Astrocyte (in vitro differentiated cells and primary cell): ENCODE measurements at regions not wholly inside any gene's neighbourhood (a gene's known extent, or its start where the extent isn't known, plus 50 kb on each side); places are given as distances from the start of the nearest gene placed in this dataset.

ENCODE experiments used
- DNase-seq: peaks from one replicate; pipeline ENCODE4 v3.0.0-alpha.2; 2010; ENCODE audit warnings: low read depth
- FAIRE-seq: peaks from 2 replicates; lab custom pipeline; 2011; peaks lifted over from hg19 to GRCh38; lab: Jason Lieb, UNC
- H2AFZ ChIP-seq: 2 replicates; pipeline ENCODE4 v1.6.0; 2012; ENCODE audit warnings: low read depth, low read length, inconsistent platforms
- H3K27ac ChIP-seq: 2 replicates; pipeline ENCODE4 v1.5.1; 2011; ENCODE audit warnings: low read depth, low read length, inconsistent platforms
- H3K27me3 ChIP-seq: 2 replicates; pipeline ENCODE4 v1.6.0; 2011; ENCODE audit warnings: low read length, inconsistent platforms; ENCODE audit not compliant: insufficient read depth
- H3K36me3 ChIP-seq: 2 replicates; pipeline ENCODE4 v1.5.1; 2011; ENCODE audit warnings: low read length, inconsistent platforms; ENCODE audit not compliant: insufficient read depth
- H3K4me1 ChIP-seq: 2 replicates; pipeline ENCODE4 v1.5.1; 2011; ENCODE audit warnings: low read length, inconsistent platforms; ENCODE audit not compliant: insufficient read depth
- H3K4me2 ChIP-seq: 2 replicates; pipeline ENCODE4 v1.6.0; 2012; ENCODE audit warnings: low read length, inconsistent platforms
- H3K4me3 ChIP-seq: 2 replicates; pipeline ENCODE4 v1.5.1; 2011; ENCODE audit warnings: low read depth, mild to moderate bottlenecking, low read length, inconsistent platforms; ENCODE audit not compliant: insufficient read depth
- H3K79me2 ChIP-seq: 2 replicates; pipeline ENCODE4 v1.6.0; 2012; ENCODE audit warnings: mild to moderate bottlenecking, low read length, inconsistent platforms; ENCODE audit not compliant: insufficient read depth
- H3K9ac ChIP-seq: 2 replicates; pipeline ENCODE4 v1.6.0; 2012; ENCODE audit warnings: mild to moderate bottlenecking, low read length, inconsistent platforms
- H3K9me3 ChIP-seq: 2 replicates; pipeline ENCODE4 v1.5.1; 2012; ENCODE audit warnings: low read depth, mild to moderate bottlenecking, low read length, inconsistent platforms; ENCODE audit not compliant: insufficient read depth
- H4K20me1 ChIP-seq: 2 replicates; pipeline ENCODE4 v1.6.0; 2012; ENCODE audit warnings: low read length, inconsistent platforms; ENCODE audit not compliant: insufficient read depth
- H3K27ac Mint-ChIP-seq: one replicate; pipeline ENCODE4 v1.8.0; 2021; ENCODE audit warnings: mild to moderate bottlenecking, mixed read lengths; ENCODE audit not compliant: unreplicated experiment
- H3K27me3 Mint-ChIP-seq: one replicate; pipeline ENCODE4 v1.8.0; 2021; ENCODE audit warnings: low read depth, mixed read lengths; ENCODE audit not compliant: unreplicated experiment
- H3K36me3 Mint-ChIP-seq: one replicate; pipeline ENCODE4 v1.8.0; 2021; ENCODE audit warnings: low read depth, mixed read lengths; ENCODE audit not compliant: unreplicated experiment
- H3K4me1 Mint-ChIP-seq: one replicate; pipeline ENCODE4 v1.8.0; 2021; ENCODE audit warnings: low read depth, mixed read lengths; ENCODE audit not compliant: unreplicated experiment
- H3K4me3 Mint-ChIP-seq: one replicate; pipeline ENCODE4 v1.8.0; 2021; ENCODE audit warnings: mild to moderate bottlenecking, moderate library complexity, mixed read lengths; ENCODE audit not compliant: unreplicated experiment
- H3K9me3 Mint-ChIP-seq: one replicate; pipeline ENCODE4 v1.8.0; 2021; ENCODE audit warnings: mild to moderate bottlenecking, mixed read lengths; ENCODE audit not compliant: unreplicated experiment
- CTCF ChIP-seq: IDR thresholded peaks from 2 replicates; pipeline ENCODE4 v1.5.1; 2011; ENCODE audit warnings: low read depth, mild to moderate bottlenecking, inconsistent platforms, low read length, moderate library complexity; ENCODE audit not compliant: insufficient read depth
- EZH2 ChIP-seq: IDR thresholded peaks from 2 replicates; pipeline ENCODE4 v1.6.1; 2012; ENCODE audit warnings: mild to moderate bottlenecking, low read length, inconsistent platforms; ENCODE audit not compliant: insufficient read depth

GRCh38 chr1:14377386-14377785 is 221.1 kb upstream of the KAZN start:
- Mint-ChIP-seq H3K27ac (no peak overlapping the region), H3K27me3 (peaks cover 3% of the 10 kb centered on the region), H3K9me3 (peaks cover 5% of the 10 kb centered on the region), H3K4me3 (no peak overlapping the region), H3K4me1 (no peaks in the 10 kb centered on the region), H3K36me3 (peaks cover 1% of the 10 kb centered on the region)
- H3K79me2 ChIP-seq: no peaks in the 10 kb centered on the region
- H3K9me3 ChIP-seq: peaks cover 5% of the 10 kb centered on the region
- H3K4me1 ChIP-seq: no peaks in the 10 kb centered on the region
- H3K27me3 ChIP-seq: no peaks in the 10 kb centered on the region
- DNase-seq (peak; percentile 55), FAIRE-seq (no peak)
- no peak overlapping the region for H3K4me2 ChIP-seq
- TF ChIP-seq CTCF: no peak
- no peak for TF ChIP-seq EZH2
- H3K36me3 ChIP-seq: no peaks in the 10 kb centered on the region
- H2AFZ ChIP-seq: no peak overlapping the region
- H3K4me3 ChIP-seq: no peak overlapping the region
- no peaks in the 10 kb centered on the region for H4K20me1 ChIP-seq
- no peak overlapping the region for H3K27ac ChIP-seq
- no peak overlapping the region for H3K9ac ChIP-seq

GRCh38 chr1:14380408-14380807 is 218.1 kb upstream of the KAZN start:
- no peaks in the 10 kb centered on the region for H3K4me1 ChIP-seq
- FAIRE-seq (no peak), DNase-seq (no peak)
- no peak for TF ChIP-seq EZH2
- no peak overlapping the region for H3K4me3 ChIP-seq
- no peak overlapping the region for H3K9ac ChIP-seq
- Mint-ChIP-seq H3K4me1 (no peaks in the 10 kb centered on the region), H3K4me3 (no peak overlapping the region), H3K9me3 (peaks cover 5% of the 10 kb centered on the region), H3K27ac (no peak overlapping the region), H3K27me3 (peaks cover 3% of the 10 kb centered on the region), H3K36me3 (peaks cover 1% of the 10 kb centered on the region)
- H2AFZ ChIP-seq: no peak overlapping the region
- no peaks in the 10 kb centered on the region for H4K20me1 ChIP-seq
- peaks cover 5% of the 10 kb centered on the region for H3K9me3 ChIP-seq
- H3K36me3 ChIP-seq: no peaks in the 10 kb centered on the region
- no peaks in the 10 kb centered on the region for H3K27me3 ChIP-seq
- H3K27ac ChIP-seq: no peak overlapping the region
- H3K4me2 ChIP-seq: no peak overlapping the region
- H3K79me2 ChIP-seq: no peaks in the 10 kb centered on the region

GRCh38 chr1:14390816-14391215 is 207.7 kb upstream of the KAZN start:
- no peak for TF ChIP-seq EZH2
- no peak for TF ChIP-seq CTCF
- no peaks in the 10 kb centered on the region for H3K27me3 ChIP-seq
- no peak for FAIRE-seq
- Mint-ChIP-seq H3K27me3 (no peaks in the 10 kb centered on the region), H3K9me3 (peaks cover 18% of the 10 kb centered on the region), H3K27ac (no peak overlapping the region), H3K4me1 (no peaks in the 10 kb centered on the region), H3K36me3 (no peaks in the 10 kb centered on the region), H3K4me3 (no peak overlapping the region)
- H3K9me3 ChIP-seq: no peaks in the 10 kb centered on the region
- H3K36me3 ChIP-seq: no peaks in the 10 kb centered on the region
- no peak overlapping the region for H3K27ac ChIP-seq
- H2AFZ ChIP-seq: no peak overlapping the region
- DNase-seq: no peak
- no peak overlapping the region for H3K4me3 ChIP-seq
- no peaks in the 10 kb centered on the region for H3K79me2 ChIP-seq
- H3K4me2 ChIP-seq: no peak overlapping the region
- H3K4me1 ChIP-seq: no peaks in the 10 kb centered on the region
- no peak overlapping the region for H3K9ac ChIP-seq
- no peaks in the 10 kb centered on the region for H4K20me1 ChIP-seq
